Stimulated activated CD4-positive, alpha-beta T cell treated with anti-CD3 and anti-CD28 coated beads, Interleukin-4, amount 100 ng/mL, for 1 hour (primary cell): ENCODE measurements at regions not wholly inside any gene's neighbourhood (a gene's known extent, or its start where the extent isn't known, plus 50 kb on each side); places are given as distances from the start of the nearest gene placed in this dataset.
"Not testable (repeated sequence)": the region's sequence is repeated elsewhere in the genome, so short reads cannot be mapped to it uniquely, and the experiment has no call there.

Experiments
- DNase-seq: peaks from one replicate; pipeline ENCODE4 v3.0.0-alpha.2; 2020

DNA sequence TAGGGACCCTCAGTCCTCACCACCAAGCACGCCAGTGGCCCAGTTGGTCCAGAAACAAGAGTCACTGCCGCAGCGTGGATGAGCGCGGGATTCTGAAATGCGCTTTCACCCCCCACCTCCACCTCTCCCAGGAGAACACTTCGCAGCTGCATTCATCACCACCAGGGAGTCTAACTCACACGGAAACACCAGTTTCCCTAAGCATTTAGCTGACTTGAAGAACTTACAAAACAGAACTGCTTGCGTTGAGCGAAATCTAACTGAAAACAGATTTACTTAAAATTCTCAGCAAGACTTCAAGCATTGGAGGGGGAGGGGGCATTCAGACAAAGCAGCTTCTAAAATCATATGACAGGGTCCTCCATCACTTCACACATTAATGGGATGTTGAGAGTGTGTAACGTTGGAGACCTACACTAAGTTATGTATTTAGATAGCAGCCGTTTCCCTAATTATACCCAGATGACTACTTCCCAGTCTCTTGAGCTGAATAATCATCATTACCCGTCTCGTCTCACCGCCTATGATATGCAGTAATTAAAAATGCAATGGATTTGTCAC, 258.2 kb upstream of the IRS2 start:
- no peak for DNase-seq

DNA sequence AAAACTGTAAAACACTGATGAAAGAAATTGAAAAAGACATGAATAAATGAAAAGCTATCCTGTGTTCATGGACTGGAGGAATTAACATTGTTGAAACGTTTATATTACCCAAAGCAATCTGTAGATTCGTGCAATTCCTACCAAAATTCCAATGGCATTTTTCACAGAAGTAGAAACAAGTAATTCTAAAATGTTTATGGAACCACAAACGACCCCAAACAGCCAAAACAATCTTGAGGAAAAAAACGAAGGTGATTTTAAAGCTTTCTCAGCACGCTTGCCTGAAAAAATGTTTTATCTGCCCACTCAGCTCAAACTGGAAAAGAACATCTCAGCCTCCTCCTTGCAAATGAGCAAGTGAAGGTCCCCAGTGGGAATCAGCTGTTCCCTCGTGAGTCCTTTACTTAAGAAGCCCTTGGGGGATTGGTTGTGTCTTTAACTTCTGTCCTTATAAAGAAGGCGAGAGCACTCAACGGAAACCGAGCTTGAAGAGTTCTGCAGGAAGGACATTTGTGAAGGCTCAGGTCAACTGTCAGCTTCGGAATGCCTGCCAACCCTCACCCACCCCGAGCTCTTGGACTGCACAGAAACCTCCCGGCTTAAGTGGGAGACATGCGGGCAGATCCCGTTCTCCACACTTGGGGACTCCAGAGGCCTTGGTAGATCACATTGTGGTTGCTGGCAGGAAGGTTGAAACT, 256.0 kb upstream of the IRS2 start:
- no peak for DNase-seq

DNA sequence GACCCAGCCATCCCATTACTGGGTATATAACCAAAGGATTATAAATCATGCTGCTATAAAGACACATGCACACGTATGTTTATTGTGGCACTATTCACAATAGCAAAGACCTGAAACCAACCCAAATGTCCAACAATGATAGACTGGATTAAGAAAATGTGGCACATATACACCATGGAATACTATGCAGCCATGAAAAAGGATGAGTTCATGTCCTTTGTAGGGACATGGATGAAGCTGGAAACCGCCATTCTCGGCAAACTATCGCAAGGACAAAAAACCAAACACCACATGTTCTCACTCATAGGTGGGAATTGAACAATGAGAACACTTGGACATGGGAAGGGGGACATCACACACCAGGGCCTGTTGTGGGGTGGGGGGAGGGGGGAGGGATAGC, 255.3 kb upstream of the IRS2 start:
- not testable (repeated sequence) for DNase-seq

DNA sequence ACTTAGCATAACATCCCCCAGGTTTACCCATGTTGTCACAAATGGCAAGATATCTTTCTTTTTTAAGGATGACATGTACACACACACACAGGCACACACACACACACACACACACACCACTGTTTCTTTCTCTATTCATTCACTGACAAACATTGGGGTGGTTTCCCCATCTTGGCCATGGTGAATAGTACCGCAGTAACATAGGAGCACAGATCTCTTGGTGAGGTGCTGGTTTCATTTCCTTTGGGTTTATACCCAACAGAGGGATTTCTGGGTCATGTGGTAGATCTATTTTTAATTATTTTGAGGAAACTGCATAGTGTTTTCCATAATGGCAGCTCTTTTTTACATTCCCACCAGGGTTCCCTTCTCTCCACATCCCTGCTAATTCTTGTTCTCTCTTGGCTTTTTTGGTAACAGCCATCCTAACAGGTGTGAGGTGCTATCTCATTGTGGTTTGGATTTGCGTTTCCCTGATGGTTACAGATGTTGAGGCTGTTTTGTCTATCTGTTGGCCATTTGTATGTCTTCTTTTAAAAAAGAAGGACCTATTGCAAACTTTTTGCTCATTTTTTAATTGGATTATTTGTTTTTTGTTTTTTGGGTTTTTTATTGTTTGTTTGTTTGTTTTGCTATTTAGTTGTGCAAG, 251.7 kb upstream of the IRS2 start:
- no peak for DNase-seq

DNA sequence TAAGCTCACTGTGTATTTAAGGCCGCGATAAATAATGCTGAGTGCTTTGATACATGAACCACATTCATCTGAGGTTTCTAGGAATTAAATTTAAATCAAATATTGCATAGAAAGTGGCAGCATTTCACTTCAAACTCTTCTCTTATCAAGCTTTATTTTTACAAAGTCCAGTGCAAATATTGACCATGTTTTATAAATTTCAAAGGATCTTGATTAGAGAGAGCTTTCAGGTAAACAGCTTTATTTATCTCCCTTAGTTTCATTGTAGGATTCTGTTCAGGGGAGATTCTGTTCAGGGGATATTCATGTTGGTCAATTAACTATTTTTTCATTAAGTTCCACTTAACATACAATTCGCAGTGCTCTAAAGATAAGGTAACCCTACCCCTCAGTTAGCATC, 249.7 kb upstream of the IRS2 start:
- no peak for DNase-seq

DNA sequence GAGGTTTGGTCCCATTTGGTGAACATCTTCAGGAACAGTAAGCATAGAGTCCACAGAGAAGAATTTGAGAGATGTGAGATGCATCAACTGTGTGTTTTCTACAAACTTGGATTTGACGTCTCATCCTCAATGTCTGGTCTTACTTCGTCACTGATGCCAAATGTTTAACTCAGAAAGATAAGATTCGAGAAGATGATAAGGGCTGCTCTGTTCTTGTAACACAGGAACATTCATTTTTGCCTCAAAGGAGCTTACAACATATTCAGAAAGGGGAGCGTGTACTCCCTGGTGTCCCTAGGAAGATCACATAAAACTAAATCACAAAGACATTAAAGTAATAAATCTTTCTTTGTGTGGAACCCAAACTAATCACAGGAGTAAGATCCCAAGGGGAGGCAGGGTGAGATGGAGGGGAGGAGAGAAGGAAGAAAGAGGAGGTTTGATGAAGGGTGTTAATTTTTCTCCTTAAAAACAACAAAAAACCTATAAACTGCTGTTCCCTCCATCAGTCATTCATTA, 247.7 kb upstream of the IRS2 start:
- no peak for DNase-seq

DNA sequence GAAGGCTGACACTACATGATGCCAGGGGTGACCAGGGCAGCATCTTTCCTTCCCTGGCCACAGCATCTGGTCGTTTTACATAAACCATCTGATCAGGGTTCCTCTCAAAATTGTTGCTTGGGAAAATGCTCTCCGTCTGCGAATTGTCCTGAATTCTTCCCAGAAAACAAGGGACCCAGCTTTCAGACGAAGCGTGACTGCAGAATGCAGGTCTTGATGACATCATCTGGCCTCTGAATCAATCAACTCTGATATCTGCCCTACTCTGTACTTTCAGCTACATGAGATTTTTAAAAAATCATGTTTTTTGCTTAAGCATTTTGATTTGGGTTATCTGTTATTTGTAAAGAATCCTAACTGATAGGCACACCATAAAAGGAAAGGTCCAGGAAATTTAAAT, 246.6 kb upstream of the IRS2 start:
- DNase-seq, result no peak

DNA sequence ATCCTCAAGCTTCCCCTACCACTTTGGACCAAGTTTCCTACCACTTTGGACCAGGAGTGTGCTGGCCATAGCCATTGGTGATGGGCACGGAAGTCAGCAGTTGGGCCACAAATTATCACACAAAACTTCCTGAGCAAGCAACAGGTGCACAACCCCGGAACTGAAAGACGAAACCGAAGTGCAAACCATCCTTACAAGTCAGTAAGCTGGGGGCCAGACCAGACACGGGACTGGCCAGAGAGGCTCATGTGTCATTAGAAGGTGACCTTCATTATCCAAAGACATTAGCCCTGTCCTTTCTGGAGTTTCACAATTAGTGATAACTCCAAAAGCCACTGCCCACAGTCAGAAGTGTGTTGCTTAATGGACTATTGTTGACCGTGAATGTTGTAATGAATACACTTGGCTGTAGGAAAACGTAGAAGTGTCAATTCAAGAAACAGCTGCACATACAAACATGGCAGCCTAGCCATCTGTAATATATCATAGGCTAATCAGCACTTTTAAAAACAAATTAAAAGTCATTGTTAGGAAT, 244.1 kb upstream of the IRS2 start:
- no peak for DNase-seq

DNA sequence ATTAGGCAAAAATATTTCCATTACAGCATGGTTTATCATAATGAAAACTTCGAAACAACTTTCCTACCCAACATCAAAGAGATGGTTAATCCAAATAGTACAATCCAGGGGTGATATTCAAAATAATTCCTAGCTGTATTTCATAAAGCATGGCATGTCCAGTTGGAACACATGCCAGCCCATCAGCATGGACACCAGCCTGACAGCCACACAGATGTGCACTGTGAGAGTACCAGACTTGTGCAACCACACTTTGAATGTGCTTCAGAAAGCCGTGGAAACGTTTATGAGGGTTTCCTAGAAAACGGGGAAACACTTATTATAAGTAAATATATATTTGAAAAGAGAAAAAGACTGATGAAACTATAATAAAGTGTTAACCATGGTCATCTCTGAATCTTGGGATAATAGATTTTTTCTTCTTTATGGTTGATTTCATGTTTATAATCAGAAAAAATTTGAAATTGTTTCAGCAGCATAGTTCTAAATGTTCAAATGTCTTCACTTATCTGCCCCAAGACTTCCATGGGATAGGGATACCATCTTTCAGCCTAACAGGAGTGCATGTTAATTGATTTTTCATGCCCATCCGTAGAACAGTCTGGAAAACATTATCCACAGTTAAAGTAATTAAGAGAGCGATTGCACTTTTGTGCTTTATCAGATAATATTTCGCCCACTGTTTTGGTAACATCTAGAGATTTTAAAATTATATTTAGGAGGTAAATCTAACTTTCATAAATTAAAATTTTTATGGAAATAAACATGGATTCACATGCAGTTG, 242.6 kb upstream of the IRS2 start:
- DNase-seq, result no peak

DNA sequence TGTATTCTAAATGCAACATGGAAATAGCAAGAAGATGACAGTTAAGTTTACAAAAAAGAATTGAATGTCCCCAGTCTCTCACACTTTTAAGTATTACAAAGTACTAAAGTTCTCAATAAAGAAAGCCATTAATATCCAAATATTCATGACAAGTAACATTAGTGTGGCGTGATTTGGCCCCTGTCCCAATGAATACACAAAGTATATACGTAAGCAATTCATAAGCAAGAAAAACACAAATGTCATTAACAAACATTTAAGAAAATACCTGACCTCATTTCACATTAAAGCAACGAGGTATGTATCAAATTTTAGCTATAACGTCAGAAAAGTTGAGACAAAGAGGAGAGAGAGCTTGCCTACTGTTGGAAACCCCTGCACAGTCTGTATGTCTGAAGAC, 241.9 kb upstream of the IRS2 start:
- no peak for DNase-seq

DNA sequence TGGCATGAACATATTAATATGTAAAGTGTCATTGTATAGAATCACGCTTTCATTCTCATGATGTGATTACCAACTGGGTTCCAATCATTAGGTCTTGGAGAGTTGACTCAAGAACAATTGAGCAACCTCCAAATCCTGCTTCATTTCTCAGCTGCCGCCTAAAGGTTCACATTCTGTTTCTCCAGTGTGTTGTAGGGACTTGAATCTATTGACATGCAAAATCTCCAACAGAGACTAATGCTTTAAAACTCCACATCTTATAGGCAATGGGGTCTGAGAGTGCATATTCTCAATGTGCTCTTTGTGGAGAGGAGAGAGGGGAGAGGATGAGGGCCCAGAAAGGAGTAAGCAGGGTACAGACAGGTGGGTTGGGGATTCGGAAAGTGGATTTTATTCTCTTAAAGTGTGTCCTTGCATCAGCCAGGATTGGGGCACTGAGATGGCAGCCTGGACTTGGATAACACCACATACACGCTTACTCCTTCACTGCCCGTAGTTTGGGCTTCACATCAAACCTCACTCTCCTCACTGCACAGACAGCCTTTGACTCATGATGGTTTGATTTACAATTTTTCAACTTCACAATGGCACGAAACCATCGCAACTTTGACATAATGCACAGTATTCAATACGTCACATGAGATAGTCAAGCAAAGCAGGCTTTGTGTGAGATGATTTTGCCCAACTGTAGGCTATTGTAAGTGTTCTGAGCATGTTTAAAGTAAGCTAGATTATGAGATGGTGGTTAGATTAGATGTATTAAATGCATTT, 241.3 kb upstream of the IRS2 start:
- no peak for DNase-seq

DNA sequence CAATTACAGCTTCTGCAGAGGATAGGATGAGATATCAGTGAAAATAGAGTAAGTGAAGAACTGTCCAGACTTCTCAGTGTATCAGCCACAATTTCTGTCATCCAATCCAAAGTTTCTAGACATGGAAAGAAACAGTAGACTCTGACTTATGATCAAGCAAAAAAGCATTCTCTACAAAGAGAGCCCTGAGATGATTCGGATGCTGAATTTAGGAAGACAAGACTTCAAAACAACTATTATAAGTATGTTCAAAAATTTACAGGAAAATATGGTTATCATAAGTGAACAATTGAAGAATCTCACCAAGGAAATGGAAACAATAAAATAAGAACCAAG, 238.2 kb upstream of the IRS2 start:
- DNase-seq, result no peak

DNA sequence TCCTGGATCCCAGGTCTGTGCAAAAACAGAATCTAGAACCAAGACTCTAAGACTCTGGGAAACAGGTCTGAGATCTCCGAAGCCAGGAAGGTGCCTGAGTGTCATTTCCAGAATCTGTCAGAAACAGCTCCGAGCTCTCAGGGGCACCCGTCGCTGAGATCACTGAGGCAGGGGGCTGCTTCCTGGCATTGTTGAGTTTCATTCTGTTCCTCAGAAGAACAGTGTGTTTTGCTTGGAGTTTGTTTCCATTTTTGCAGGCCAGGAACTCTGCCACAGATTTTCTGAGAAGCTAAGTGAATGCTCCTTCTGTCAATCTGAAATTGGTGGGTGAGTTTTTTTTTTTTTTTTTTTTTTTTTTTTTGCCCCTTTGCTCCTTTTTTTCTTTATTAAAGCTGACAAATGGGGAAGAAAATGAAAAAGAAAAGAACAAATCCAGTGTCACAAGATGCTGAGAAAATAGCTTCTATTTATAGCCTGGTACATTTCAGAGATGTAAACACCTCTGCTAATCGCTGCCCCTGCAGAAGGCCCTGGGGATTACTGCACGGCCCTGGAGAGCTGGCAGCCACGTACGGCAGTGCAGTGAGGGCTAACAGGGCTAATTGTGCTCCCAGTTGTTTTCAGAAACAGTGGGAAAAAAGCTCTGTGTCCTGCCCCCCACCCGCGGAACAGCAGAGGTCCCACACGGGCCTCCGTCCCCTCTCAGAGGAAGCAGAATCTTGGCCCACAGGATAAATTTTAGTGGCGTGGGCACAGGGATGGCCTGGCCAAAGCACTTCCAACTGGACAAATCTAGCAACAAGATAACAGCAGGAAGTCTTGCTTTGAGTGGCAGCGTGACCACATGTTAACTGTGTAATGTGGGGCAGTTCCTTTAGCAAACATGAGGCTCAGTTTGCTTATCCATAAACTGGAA, 237.6 kb upstream of the IRS2 start:
- no peak for DNase-seq

DNA sequence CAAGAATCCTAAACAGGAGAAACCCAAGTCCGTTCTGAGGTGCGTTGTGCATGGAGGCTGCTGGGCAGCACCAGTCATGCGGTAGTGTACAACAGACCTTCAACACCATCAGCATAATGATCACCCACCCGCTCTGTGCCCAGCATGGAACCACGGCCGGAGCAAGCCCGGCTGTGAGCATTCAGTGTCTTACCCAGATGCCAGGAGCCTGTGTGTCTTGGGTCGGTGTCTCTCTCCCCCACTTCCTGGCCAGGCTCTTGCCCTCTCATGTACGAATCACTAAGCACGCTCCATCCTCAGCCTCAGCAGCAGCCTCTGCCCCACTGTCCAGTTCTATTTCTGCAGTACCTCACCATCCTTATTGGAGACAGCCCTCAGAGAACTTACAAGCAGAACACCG, 231.6 kb upstream of the IRS2 start:
- no peak for DNase-seq

DNA sequence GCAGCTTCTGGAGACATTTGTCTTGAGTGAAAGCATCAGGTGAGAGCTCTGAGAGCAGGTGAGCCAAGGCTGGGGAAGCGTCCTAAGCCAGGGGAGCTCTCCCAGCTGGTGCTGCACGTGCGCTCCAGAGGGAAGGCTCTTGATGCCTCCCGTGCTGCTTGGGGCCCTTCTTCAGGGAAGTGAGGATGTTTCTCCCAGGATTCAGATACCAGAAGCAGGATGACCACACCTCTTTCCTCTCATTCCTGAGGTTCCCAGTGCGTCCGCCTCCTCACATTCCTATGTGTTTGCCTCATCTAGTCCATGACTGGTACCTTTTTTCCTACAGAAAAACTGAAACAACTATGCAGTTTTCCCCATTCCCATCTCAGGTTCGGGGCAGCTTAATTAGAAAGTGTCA, 231.0 kb upstream of the IRS2 start:
- DNase-seq, result no peak

DNA sequence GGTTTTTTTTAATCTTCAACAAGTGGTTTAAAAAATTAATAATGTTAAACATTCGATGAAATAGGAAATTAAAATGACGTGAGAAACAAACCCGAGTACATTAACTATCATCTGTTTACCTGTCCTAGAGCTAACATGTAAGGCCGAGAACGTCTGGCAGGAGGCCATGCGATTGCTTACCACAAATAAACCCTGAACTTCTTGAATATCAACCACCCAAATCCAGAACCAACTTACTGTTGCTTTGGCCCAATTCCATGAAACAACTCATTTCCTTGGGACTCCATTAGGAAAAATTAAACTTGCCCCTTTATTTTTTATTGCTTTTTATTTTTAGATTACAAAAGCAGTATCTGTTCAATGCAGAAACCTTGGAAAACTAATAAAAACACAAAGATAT, 228.9 kb upstream of the IRS2 start:
- DNase-seq, result no peak

DNA sequence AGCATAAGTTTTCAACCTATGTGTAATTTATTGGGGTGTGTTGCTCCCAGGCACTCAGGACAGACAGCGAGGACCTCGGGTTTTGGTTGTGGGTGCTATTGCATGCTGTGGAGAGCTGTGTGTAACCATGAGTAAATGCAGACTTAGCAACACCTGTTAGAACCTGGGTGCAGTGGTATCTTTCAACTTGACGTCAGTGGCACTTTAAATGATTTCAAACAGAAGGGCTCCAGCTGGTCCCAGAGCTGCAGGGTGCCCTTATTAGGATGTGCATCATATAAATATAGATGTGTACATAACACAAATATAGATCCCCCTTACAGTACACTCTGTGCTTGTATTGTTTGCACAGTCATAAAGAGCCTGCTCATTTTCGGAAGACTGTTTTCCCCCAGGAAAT, 228.3 kb upstream of the IRS2 start:
- DNase-seq, result no peak

DNA sequence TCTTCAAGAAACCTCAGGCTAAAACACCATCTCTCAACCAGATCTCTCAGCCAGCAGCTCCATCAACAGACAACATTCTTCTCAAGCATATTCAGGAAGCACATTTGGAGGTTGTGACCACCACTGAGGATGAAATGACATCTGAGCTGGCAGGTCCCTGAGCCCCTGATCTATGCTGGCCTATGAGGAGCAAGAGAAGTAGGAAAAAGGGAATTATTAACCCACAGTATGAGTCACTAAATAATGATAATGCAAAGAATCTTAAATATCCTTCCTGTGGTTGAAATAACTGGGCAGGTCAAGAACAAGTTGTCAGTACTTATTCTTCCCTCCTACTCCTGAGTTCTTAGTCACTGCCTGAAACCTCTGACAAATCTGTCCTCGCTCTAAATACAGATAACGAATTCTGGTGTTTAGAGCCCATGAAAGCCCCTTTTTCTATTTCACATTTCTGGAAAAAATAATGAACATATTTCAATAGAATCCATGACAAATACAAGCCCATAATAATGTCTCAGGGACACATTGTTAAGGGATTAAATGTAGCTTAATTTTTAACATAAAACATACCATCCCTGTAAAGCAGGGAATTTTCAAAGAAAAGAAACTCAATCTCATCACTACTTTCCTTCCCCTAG, 225.8 kb upstream of the IRS2 start:
- no peak for DNase-seq

DNA sequence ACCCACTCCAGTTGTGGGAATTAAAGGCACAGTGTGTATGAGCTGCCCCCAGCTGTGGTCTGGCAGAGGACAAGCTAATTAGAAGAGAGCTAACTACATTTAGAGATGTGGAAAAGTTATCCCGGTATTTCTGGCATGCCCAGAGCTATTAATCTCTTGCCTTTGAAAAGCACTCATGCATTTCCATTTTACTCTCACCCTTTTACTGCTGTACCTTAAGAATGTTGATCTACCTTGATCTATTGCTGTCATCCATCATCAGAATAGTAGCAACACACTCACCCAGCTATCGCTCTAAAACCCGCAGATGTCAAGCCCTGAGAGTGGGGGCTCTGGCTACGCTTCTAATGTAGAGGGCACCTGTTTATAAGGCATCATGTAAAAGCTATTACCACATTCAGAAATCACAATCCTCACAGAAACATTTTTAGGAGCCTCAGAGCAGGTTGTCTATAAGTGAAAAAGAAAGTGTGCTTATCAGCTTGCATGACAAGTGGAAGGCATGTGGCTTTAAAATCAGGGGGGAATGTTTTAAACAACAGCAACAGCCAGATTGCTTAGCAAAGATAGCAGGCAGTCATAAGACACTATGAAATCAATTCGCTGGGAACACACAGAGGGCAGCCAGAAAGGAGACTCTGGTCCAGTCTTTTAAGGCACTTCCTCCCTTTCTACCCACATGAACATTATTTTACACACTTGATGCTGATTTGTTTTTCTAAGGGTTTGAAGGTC, 224.2 kb upstream of the IRS2 start:
- DNase-seq, result no peak

DNA sequence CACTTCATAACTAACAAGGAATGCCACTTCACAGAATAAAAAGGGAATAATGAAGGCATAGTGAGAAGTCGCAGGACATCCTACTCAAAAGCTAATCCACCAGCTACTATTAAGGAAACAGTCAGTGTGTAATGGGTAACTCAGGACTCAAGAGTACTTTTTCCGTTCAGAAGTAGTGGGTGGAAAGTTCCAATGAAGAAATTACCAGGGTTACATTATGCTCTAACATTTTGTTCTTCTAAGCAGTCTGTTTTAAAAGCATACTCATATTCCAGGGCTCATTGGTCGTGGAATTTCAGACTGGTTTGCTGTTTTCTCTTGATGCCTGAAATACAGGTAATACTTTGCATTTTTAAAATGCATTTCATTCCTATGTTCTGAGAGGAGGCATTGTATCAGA, 222.4 kb upstream of the IRS2 start:
- no peak for DNase-seq
